ENCODE measurements at regions not wholly inside any gene's neighbourhood (a gene's known extent, or its start where the extent isn't known, plus 50 kb on each side); places are given as distances from the start of the nearest gene placed in this dataset.
"Not testable (repeated sequence)": the region's sequence is repeated elsewhere in the genome, so short reads cannot be mapped to it uniquely, and the experiment has no call there.

DNA sequence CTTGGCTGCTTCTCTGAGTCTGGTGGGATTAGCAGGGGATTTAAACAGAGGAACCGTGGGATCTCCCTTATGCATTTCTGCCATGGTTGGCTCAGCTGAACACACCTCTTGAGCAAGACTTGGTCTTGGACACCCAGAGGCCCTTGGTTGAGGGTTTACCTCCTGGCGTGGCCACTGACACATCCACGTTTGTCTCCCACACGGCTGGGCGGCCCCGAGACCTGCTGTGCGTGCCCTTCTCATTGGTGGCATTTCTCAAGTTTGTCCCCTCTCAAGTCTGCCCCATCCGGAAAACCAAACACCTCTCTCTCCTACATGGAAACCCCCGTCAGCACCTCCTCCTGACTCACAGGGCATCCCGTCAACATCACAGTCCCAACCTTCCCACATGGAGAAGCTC lies 66.0 kb upstream of the MUC20 start:
- TF ChIP-seq EZH2 (IDR thresholded peaks at IDR 0.05; ENCODE audit: insufficient read depth, poor library complexity, severe bottlenecking); EZH2phosphoT487 (IDR thresholded peaks at IDR 0.05; ENCODE audit: insufficient read depth, low read depth): not testable (repeated sequence)
